Fibroblast of lung (primary cell): ENCODE measurements at regions not wholly inside any gene's neighbourhood (a gene's known extent, or its start where the extent isn't known, plus 50 kb on each side); places are given as distances from the start of the nearest gene placed in this dataset.

ENCODE experiments used
- DNase-seq, 2 donors: peaks; one replicate each; pipeline versions ENCODE4 v3.0.0 to v3.0.0-alpha.2; 2010; ENCODE audit warnings: low read depth in 2 of 2
- H2AFZ ChIP-seq: 2 replicates; pipeline ENCODE4 v1.5.1; 2012; ENCODE audit warnings: low read length, control low read depth, inconsistent platforms
- H3K27ac ChIP-seq: 2 replicates; pipeline ENCODE4 v1.5.1; 2011; ENCODE audit warnings: low read length, control low read depth; ENCODE audit not compliant: insufficient read depth
- H3K27me3 ChIP-seq: 2 replicates; pipeline ENCODE4 v1.5.1; 2011; ENCODE audit warnings: mild to moderate bottlenecking, low read length; ENCODE audit not compliant: control insufficient read depth, insufficient read depth
- H3K36me3 ChIP-seq: 2 replicates; pipeline ENCODE4 v1.5.1; 2011; ENCODE audit warnings: low read length; ENCODE audit not compliant: control insufficient read depth, insufficient read depth
- H3K4me1 ChIP-seq: 2 replicates; pipeline ENCODE4 v1.5.1; 2011; ENCODE audit warnings: low read length; ENCODE audit not compliant: control insufficient read depth, insufficient read depth; ENCODE audit errors: extremely low read depth
- H3K4me2 ChIP-seq: 2 replicates; pipeline ENCODE4 v1.5.1; 2011; ENCODE audit warnings: low read length, control low read depth; ENCODE audit not compliant: insufficient read depth; ENCODE audit errors: extremely low read depth
- H3K4me3 ChIP-seq, 4 experiments: fragments of 200-600 bp in 1 of 4; sonication (generic) in 1 of 4; replicated peaks in 1 of 4; 2 replicates each; pipeline ENCODE4 v1.5.1; 2011 to 2016; ENCODE audit warnings: low read length in 4 of 4, low read depth in 3 of 4, mild to moderate bottlenecking in 3 of 4, control low read depth in 2 of 4, inconsistent platforms in 1 of 4, mixed read lengths in 1 of 4; ENCODE audit not compliant: insufficient read depth in 1 of 4; ENCODE audit errors: control extremely low read depth in 1 of 4
- H3K79me2 ChIP-seq: 2 replicates; pipeline ENCODE4 v1.5.1; 2012; ENCODE audit warnings: mild to moderate bottlenecking, low read length, inconsistent platforms; ENCODE audit not compliant: control insufficient read depth, insufficient read depth
- H3K9ac ChIP-seq: 2 replicates; pipeline ENCODE4 v1.5.1; 2011; ENCODE audit warnings: mild to moderate bottlenecking, low read length, control low read depth; ENCODE audit not compliant: insufficient read depth
- H3K9me3 ChIP-seq: 2 replicates; pipeline ENCODE4 v1.5.1; 2012; ENCODE audit warnings: low read depth, low read length; ENCODE audit not compliant: control insufficient read depth, insufficient read depth
- H4K20me1 ChIP-seq: 2 replicates; pipeline ENCODE4 v1.5.1; 2011; ENCODE audit warnings: low read length; ENCODE audit not compliant: control insufficient read depth, insufficient read depth; ENCODE audit errors: extremely low read depth
- CTCF ChIP-seq, 2 donors: IDR thresholded peaks in 1 of 2; conservative IDR thresholded peaks in 1 of 2; 1 replicate in 1 of 2; 2 replicates in 1 of 2; pipeline ENCODE4 v1.5.1; 2011 to 2012; ENCODE audit warnings: low read length in 2 of 2, control low read depth in 1 of 2, inconsistent platforms in 1 of 2, low read depth in 1 of 2, mild to moderate bottlenecking in 1 of 2
- EZH2 ChIP-seq: IDR thresholded peaks from 2 replicates; pipeline ENCODE4 v1.5.1; 2012; ENCODE audit warnings: low read length, control low read depth, mild to moderate bottlenecking; ENCODE audit errors: missing control alignments

GRCh38 chr4:57633212-57633859 lies 523.2 kb upstream of the IGFBP7 start:
- DNase-seq = no peak
- Histone ChIP-seq H3K27ac (no peak overlapping the region), H3K4me1 (no peaks in the 10 kb centered on the region), H3K79me2 (no peaks in the 10 kb centered on the region), H2AFZ (no peak overlapping the region), H3K9ac (no peak overlapping the region), H3K4me3 (no peak overlapping the region), H3K9me3 (no peaks in the 10 kb centered on the region), H4K20me1 (no peaks in the 10 kb centered on the region), H3K36me3 (no peaks in the 10 kb centered on the region), H3K4me2 (no peak overlapping the region), H3K27me3 (no peaks in the 10 kb centered on the region)
- TF ChIP-seq EZH2 (no peak), CTCF (conservative IDR thresholded peaks at IDR 0.05 in 1 of 2, IDR thresholded peaks at IDR 0.05 in 1 of 2; ENCODE audit: low read depth in 1 of 2, low read length in 2 of 2) (no peak)

GRCh38 chr4:57632564-57632963 lies 522.4 kb upstream of the IGFBP7 start:
- TF ChIP-seq EZH2 = no peak
- no peak for TF ChIP-seq CTCF (conservative IDR thresholded peaks at IDR 0.05 in 1 of 2, IDR thresholded peaks at IDR 0.05 in 1 of 2; ENCODE audit: low read depth in 1 of 2, low read length in 2 of 2)
- no peak overlapping the region for H3K4me3 ChIP-seq
- no peaks in the 10 kb centered on the region for H3K27me3 ChIP-seq
- H4K20me1 ChIP-seq = no peaks in the 10 kb centered on the region
- H3K9ac ChIP-seq = no peak overlapping the region
- H3K79me2 ChIP-seq = no peaks in the 10 kb centered on the region
- no peak overlapping the region for H3K4me2 ChIP-seq
- H3K27ac ChIP-seq = no peak overlapping the region
- no peaks in the 10 kb centered on the region for H3K36me3 ChIP-seq
- no peaks in the 10 kb centered on the region for H3K9me3 ChIP-seq
- no peak overlapping the region for H2AFZ ChIP-seq
- H3K4me1 ChIP-seq = no peaks in the 10 kb centered on the region
- DNase-seq = no peak

GRCh38 chr4:57631147-57631546 lies 521.0 kb upstream of the IGFBP7 start:
- no peak overlapping the region for H3K27ac ChIP-seq
- DNase-seq = no peak
- no peak for TF ChIP-seq EZH2
- TF ChIP-seq CTCF (conservative IDR thresholded peaks at IDR 0.05 in 1 of 2, IDR thresholded peaks at IDR 0.05 in 1 of 2; ENCODE audit: low read depth in 1 of 2, low read length in 2 of 2) = no peak
- H3K79me2 ChIP-seq = no peaks in the 10 kb centered on the region
- H3K4me2 ChIP-seq = no peak overlapping the region
- no peaks in the 10 kb centered on the region for H3K9me3 ChIP-seq
- no peaks in the 10 kb centered on the region for H3K4me1 ChIP-seq
- H3K9ac ChIP-seq = no peak overlapping the region
- H3K4me3 ChIP-seq = no peak overlapping the region
- no peaks in the 10 kb centered on the region for H3K27me3 ChIP-seq
- no peaks in the 10 kb centered on the region for H4K20me1 ChIP-seq
- no peaks in the 10 kb centered on the region for H3K36me3 ChIP-seq
- no peak overlapping the region for H2AFZ ChIP-seq
